ENCODE measurements at regions not wholly inside any gene's neighbourhood (a gene's known extent, or its start where the extent isn't known, plus 50 kb on each side); places are given as distances from the start of the nearest gene placed in this dataset.
"Not testable (repeated sequence)": the region's sequence is repeated elsewhere in the genome, so short reads cannot be mapped to it uniquely, and the experiment has no call there.

GRCh38 chr5:63180190-63180589 lies 601.6 kb downstream of the LRRC70 start:
- TF ChIP-seq CTCF (IDR thresholded peaks at IDR 0.05; ENCODE audit: low read depth, low read length); EZH2phosphoT487 (IDR thresholded peaks at IDR 0.05; ENCODE audit: low read depth): not testable (repeated sequence)
